Stromal cell of bone marrow (primary cell): ENCODE measurements at regions not wholly inside any gene's neighbourhood (a gene's known extent, or its start where the extent isn't known, plus 50 kb on each side); places are given as distances from the start of the nearest gene placed in this dataset.
"Not testable (repeated sequence)": the region's sequence is repeated elsewhere in the genome, so short reads cannot be mapped to it uniquely, and the experiment has no call there.

Experiments
- DNase-seq: peaks from one replicate; pipeline ENCODE4 v3.0.0-alpha.2; 2012; ENCODE audit warnings: low read depth

- DNase-seq = not testable (repeated sequence)
Observed at GRCh38 chrX:141520750-141521149, 63.8 kb downstream of the SPANXA1 start.

DNA sequence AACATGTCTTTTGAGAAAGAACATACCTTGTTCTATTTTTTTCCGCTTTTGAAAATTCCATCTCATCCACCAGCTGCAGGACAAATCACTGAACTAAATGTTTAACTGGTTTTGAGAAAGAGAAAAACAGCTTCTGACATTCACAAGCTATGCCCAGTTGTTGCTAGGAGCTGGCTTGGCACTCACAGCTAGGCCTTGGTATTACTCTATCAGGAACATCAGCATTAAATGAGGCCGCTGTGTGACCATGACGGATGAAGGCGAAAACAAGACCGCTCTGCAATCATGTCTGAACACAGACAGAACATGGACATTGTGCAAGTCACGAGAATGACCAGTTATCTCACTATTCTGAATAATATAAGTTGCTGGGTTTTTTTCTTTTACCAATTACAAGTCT, 108.8 kb downstream of the SPANXA1 start:
- DNase-seq = not testable (repeated sequence)

DNA sequence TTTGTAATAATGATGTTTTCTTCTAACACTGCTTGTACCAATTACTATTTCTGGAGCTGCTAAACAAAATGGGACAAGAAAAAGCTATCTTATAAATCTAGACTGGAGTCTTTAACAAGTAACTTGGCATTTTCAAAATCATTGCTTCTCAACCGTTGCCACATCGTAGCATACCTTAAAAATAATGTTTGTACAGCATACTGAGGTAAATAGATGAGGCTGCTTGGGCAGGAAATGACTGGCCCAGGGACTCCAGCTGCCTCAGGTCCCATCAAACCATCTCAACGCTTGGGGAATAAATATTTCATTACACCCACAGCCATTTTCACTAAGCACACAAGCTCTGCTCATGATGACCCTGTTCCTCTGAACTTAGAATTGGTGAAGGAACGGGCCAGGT, 115.1 kb downstream of the SPANXA1 start:
- DNase-seq = no peak

- peak; percentile 15 for DNase-seq
Observed at GRCh38 chrX:141468940-141469339, 115.6 kb downstream of the SPANXA1 start.

DNA sequence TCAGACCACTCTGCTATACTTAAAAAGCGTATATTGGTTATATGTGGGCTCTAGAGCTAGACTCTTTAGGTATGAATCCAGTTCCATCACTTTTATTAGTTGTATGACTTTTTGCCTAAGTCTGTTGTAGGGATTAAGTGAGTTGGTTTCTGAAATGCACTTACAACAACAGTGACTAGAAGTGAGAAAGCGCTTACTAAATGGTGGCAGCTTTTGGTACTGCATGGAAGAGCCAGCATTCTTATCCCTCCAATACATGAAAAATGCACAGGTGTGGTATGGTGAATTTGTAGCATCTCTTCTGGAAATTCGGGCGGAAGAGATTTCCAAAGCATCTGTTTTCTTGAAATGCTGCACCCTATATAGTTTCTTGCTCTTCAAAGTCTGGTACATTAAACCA, 117.1 kb downstream of the SPANXA1 start:
- no peak for DNase-seq

- no peak for DNase-seq
Observed at GRCh38 chrX:141455103-141455502, 129.4 kb downstream of the SPANXA1 start.

DNA sequence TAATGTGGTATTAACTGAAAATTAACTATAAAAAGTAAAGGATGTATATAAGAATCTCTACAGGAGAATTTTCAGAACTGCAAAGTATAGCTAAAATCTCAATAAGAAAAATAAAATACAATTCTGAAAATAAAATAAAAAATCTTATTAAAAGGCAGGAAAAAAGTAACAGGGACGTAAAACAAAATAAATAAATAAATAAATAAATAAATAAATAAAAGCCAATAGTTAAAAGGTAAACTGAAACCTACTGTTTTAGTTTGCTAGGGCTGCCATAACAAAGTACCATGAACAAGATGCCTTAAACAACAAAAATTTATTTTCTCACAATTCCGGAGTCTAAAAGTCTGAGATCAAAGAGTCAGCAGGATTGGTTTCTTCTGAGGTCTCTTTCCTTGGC, 140.6 kb downstream of the SPANXA1 start:
- no peak for DNase-seq

DNA sequence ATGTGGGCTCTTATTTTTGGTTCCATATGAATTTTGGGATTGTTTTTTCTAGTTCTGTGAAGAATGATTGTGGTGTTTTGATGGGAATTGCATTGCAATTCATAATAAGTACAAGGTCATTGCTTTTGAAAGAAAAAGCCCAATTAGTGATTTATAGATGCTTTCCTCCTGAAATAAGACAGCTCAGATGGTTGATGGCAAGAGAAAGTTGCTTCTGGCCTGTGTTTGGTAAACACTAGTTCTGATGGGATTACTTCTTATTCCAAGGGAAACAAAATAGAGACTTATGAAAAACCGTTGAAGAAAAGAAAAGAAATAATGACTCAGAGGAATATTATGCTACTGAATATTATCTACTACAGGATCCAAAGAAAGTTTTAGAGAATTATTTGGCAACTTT, 144.9 kb downstream of the SPANXA1 start:
- peak; percentile 50 for DNase-seq

- DNase-seq = no peak
Observed at GRCh38 chrX:141415889-141416288, 168.6 kb downstream of the SPANXA1 start.

GRCh38 chrX:141405853-141406492, 163.7 kb upstream of the SPANXC start:
- peak; percentile 13 for DNase-seq

- no peak for DNase-seq
Observed at GRCh38 chrX:141405486-141405852, 163.2 kb upstream of the SPANXC start.

- no peak for DNase-seq
Observed at GRCh38 chrX:141402897-141403610, 160.7 kb upstream of the SPANXC start.

GRCh38 chrX:141396536-141396935, 154.2 kb upstream of the SPANXC start:
- no peak for DNase-seq

DNA sequence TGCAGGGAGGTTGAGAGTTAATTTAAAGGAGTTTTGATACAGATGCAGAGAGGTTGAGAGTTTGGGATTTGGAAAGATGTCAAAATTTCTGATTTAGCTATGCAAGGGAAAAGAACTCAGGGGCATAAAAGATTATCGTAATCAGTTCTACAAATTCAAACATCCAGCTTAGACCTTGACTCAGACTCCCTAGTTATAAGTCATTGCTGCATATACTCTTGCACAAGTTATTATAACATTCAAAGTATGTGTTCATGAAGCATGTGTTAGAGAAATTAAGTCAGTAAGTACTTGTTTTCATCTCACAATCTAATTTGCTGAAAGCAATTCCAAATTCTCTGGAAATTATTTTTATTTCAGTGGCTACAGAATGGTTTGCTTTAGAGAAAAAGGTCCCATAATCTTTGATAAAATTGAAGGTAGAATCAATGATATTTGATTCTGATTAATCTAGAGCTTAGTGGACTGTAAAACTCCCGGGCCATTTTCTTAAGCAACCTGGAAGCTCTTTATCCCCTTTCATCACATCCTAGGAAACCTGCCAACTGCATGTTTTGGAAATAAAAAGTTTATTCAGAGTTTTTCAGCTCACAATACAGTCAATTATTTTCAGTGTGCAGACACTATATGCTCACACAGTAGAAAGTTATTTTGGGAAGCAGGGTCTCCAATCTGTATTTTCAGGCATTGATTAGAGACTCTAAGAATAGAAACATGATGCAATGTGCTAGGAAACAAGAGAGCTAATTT, 132.9 kb upstream of the SPANXC start:
- no peak for DNase-seq

DNA sequence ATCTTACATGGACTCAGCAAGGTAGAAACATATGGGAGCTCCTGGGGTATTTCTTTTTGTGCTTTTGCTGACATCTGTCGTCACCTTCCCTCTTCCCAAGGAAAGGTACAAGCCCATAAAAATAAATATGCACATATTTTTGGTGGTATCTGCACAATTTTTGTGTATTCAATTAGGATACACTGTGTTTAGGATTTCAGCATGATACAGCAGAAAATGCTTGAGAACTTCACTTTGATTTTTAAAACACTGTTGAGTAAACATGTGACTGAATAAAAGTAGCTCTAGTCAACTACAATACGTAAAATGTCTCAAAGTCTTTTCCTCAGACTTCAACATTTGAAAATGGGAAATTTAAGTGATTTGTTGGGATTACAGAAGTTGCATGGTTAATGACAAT, 99.4 kb upstream of the SPANXC start:
- no peak for DNase-seq

DNA sequence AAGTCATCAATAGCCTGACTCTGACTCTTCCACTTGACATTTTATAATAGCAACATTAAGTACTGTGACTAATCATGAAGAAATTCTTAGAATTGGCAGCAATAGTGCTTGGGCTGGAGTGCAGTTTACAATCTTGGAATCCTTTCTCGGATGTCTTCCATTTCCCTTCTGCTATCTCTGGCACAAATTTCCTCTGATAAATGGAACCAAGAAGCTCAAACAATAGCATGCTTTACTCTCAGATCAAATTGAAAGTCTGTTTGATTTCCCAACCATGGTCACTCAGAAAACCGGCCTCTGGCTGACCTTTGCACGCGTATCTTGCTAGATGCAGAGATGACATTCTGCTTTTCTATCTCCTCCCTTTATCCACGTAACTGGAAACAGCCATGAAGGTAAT, 99.0 kb upstream of the SPANXC start:
- DNase-seq = peak; percentile 63

DNA sequence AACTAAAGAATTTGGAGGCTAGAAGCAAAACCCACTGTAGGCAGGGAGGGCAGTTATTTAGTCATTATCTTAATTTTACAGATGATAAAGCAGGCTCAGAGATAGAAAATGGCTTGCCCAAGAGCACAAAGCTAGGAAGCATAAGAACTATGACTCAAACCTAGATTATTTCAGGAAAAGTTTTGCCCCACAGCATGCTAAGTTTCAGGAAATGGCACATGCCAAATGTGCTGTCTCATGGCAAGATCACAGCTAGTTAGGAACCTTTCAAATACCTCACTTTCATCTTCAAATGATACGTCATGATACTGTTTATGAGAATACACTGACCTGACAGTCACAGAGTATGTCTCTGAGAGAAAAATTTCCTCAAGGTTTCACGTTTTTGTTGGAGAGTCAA, 78.5 kb upstream of the SPANXC start:
- DNase-seq = no peak

- DNase-seq = no peak
Observed at GRCh38 chrX:141314441-141314840, 72.1 kb upstream of the SPANXC start.

GRCh38 chrX:141301017-141301416, 58.7 kb upstream of the SPANXC start:
- no peak for DNase-seq
